HepG2 (cell line): ENCODE measurements at regions not wholly inside any gene's neighbourhood (a gene's known extent, or its start where the extent isn't known, plus 50 kb on each side); places are given as distances from the start of the nearest gene placed in this dataset.

Experiments
- CBX2 ChIP-seq, 2 experiments: fragments of 200-600 bp in 1 of 2; sonication (generic); formaldehyde crosslinking in 1 of 2; IDR thresholded peaks; 2 replicates each; pipeline versions ENCODE4 v1.7.0 to v1.8.1; 2018 to 2022; ENCODE audit warnings: low read depth in 2 of 2, low read length in 1 of 2, mild to moderate bottlenecking in 1 of 2, missing genetic modification reagents in 1 of 2
- CC2D1A ChIP-seq: sonication (generic); formaldehyde crosslinking; IDR thresholded peaks from 2 replicates; pipeline ENCODE4 v1.8.1; 2023; ENCODE audit warnings: mild to moderate bottlenecking, missing genetic modification reagents
- CREBL2 ChIP-seq: sonication (generic); formaldehyde crosslinking; IDR thresholded peaks from 2 replicates; pipeline ENCODE4 v1.8.1; 2023; ENCODE audit warnings: missing genetic modification reagents, mild to moderate bottlenecking, borderline replicate concordance
- FOXO1 ChIP-seq: sonication (generic); formaldehyde crosslinking; IDR thresholded peaks from 2 replicates; pipeline ENCODE4 v1.4.0; 2020; ENCODE audit warnings: missing genetic modification reagents
- HMG20B ChIP-seq: conservative IDR thresholded peaks from 2 replicates; pipeline ENCODE4 v1.6.1; 2016; ENCODE audit warnings: missing genetic modification reagents, missing compliant biosample characterization
- HOXA3 ChIP-seq: sonication (generic); formaldehyde crosslinking; IDR thresholded peaks from 2 replicates; pipeline ENCODE4 v1.5.0; 2020; ENCODE audit warnings: missing genetic modification reagents
- KLF9 ChIP-seq: IDR thresholded peaks from 2 replicates; pipeline ENCODE4 v1.6.1; 2016; ENCODE audit warnings: low read depth
- MAFG ChIP-seq: sonication (generic); formaldehyde crosslinking; IDR thresholded peaks from 2 replicates; pipeline ENCODE4 v1.5.1; 2020; ENCODE audit warnings: mild to moderate bottlenecking, missing genetic modification reagents
- MYPOP ChIP-seq: sonication (generic); formaldehyde crosslinking; IDR thresholded peaks from 2 replicates; pipeline ENCODE4 v1.8.1; 2023; ENCODE audit warnings: mild to moderate bottlenecking, moderate library complexity, missing genetic modification reagents
- NFE2L1 ChIP-seq: sonication (generic); formaldehyde crosslinking; IDR thresholded peaks from 2 replicates; pipeline ENCODE4 v1.4.0; 2020; ENCODE audit warnings: missing genetic modification reagents, mild to moderate bottlenecking, borderline replicate concordance
- NONO ChIP-seq, 2 experiments: fragments of 450-650 bp in 1 of 2; sonication (generic) in 1 of 2; formaldehyde crosslinking in 1 of 2; IDR thresholded peaks in 1 of 2; conservative IDR thresholded peaks in 1 of 2; 2 replicates each; pipeline versions ENCODE4 v1.6.1 to v1.8.0; 2017 to 2022; ENCODE audit warnings: mild to moderate bottlenecking in 1 of 2, missing genetic modification reagents in 1 of 2, moderate library complexity in 1 of 2
- NR2F1 ChIP-seq, 2 experiments: fragments of 450-650 bp in 1 of 2; formaldehyde crosslinking in 1 of 2; IDR thresholded peaks; 2 replicates each; pipeline versions ENCODE4 v1.5.0 to v1.6.1; 2016 to 2020; ENCODE audit warnings: mild to moderate bottlenecking in 1 of 2, missing compliant biosample characterization in 1 of 2, missing genetic modification reagents in 1 of 2, moderate library complexity in 1 of 2
- POLR2AphosphoS5 ChIP-seq: IDR thresholded peaks from 2 replicates; pipeline ENCODE4 v1.6.1; 2012; ENCODE audit warnings: low read depth, low read length
- RXRB ChIP-seq: IDR thresholded peaks from 2 replicates; pipeline ENCODE4 v1.6.1; 2016; ENCODE audit warnings: borderline replicate concordance, missing genetic modification reagents, missing compliant biosample characterization
- STAG1 ChIP-seq: sonication (generic); formaldehyde crosslinking; IDR thresholded peaks from 2 replicates; pipeline ENCODE4 v1.4.0; 2020; ENCODE audit warnings: missing genetic modification reagents
- ZBTB4 ChIP-seq: sonication (generic); formaldehyde crosslinking; IDR thresholded peaks from 2 replicates; pipeline ENCODE4 v1.4.0; 2020; ENCODE audit warnings: missing genetic modification reagents, mild to moderate bottlenecking, borderline replicate concordance
- ZNF205 ChIP-seq: IDR thresholded peaks from 2 replicates; pipeline ENCODE4 v1.6.1; 2018; ENCODE audit warnings: missing biosample characterization, missing genetic modification reagents
- ZNF230 ChIP-seq: sonication (generic); formaldehyde crosslinking; IDR thresholded peaks from 2 replicates; pipeline ENCODE4 v1.4.0; 2020; ENCODE audit warnings: mild to moderate bottlenecking, missing genetic modification reagents
- ZNF326 ChIP-seq: sonication (generic); formaldehyde crosslinking; IDR thresholded peaks from 2 replicates; pipeline ENCODE4 v1.4.0; 2020; ENCODE audit warnings: missing genetic modification reagents, borderline replicate concordance
- ZNF367 ChIP-seq: sonication (generic); formaldehyde crosslinking; IDR thresholded peaks from 2 replicates; pipeline ENCODE4 v1.4.0; 2020; ENCODE audit warnings: missing genetic modification reagents, borderline replicate concordance
- ZNF552 ChIP-seq: sonication (generic); formaldehyde crosslinking; IDR thresholded peaks from 2 replicates; pipeline ENCODE4 v1.9.0; 2022; ENCODE audit warnings: missing genetic modification reagents, mild to moderate bottlenecking, borderline replicate concordance
- ZNF558 ChIP-seq: sonication (generic); formaldehyde crosslinking; IDR thresholded peaks from 2 replicates; pipeline ENCODE4 v1.9.0; 2022; ENCODE audit warnings: mild to moderate bottlenecking, missing genetic modification reagents, borderline replicate concordance
- ZNF562 ChIP-seq: sonication (generic); formaldehyde crosslinking; IDR thresholded peaks from 2 replicates; pipeline ENCODE4 v1.8.0; 2022; ENCODE audit warnings: missing genetic modification reagents, borderline replicate concordance
- ZNF670 ChIP-seq: sonication (generic); formaldehyde crosslinking; IDR thresholded peaks from 2 replicates; pipeline ENCODE4 v1.8.0; 2022; ENCODE audit warnings: mild to moderate bottlenecking, missing genetic modification reagents, borderline replicate concordance
- ZNF776 ChIP-seq: sonication (generic); formaldehyde crosslinking; IDR thresholded peaks from 2 replicates; pipeline ENCODE4 v1.4.0; 2020; ENCODE audit warnings: mild to moderate bottlenecking, missing genetic modification reagents
- ZNF788 ChIP-seq: sonication (generic); formaldehyde crosslinking; IDR thresholded peaks from 2 replicates; pipeline ENCODE4 v1.5.0; 2020; ENCODE audit warnings: mild to moderate bottlenecking, missing genetic modification reagents, borderline replicate concordance
- ZNF879 ChIP-seq: sonication (generic); formaldehyde crosslinking; IDR thresholded peaks from 2 replicates; pipeline ENCODE4 v1.8.1; 2023; ENCODE audit warnings: missing genetic modification reagents

- TF ChIP-seq ZBTB4 (CRISPR knock-in tag) (peak; percentile 98), ZNF879 (CRISPR knock-in tag) (no peak), ZNF230 (CRISPR knock-in tag) (no peak), STAG1 (CRISPR knock-in tag) (no peak), ZNF552 (CRISPR knock-in tag) (no peak), KLF9 (CRISPR knock-in tag) (0 out of 2 replicates have a peak, but pooled peaks have one; percentile 12), ZNF562 (no peak), NR2F1 (CRISPR knock-in tag; IDR thresholded peaks at IDR 0.05) (no peak), RXRB (CRISPR knock-in tag) (no peak), ZNF558 (peak; percentile 18; the same call in 1 of the 2 replicates), ZNF670 (CRISPR knock-in tag) (no peak), CREBL2 (CRISPR knock-in tag) (no peak), HOXA3 (CRISPR knock-in tag) (peak; percentile 19; the same call in 1 of the 2 replicates), ZNF326 (CRISPR knock-in tag) (no peak), MAFG (CRISPR knock-in tag) (no peak), NFE2L1 (no peak), NONO (IDR thresholded peaks at IDR 0.05) (no peak), NONO (CRISPR knock-in tag; conservative IDR thresholded peaks at IDR 0.05) (no peak), FOXO1 (CRISPR knock-in tag) (no peak; the same call in 1 of the 2 replicates), ZNF205 (CRISPR knock-in tag) (no peak), ZNF367 (CRISPR knock-in tag) (no peak), CC2D1A (CRISPR knock-in tag) (no peak), MYPOP (CRISPR knock-in tag) (no peak), HMG20B (CRISPR knock-in tag) (no peak), ZNF776 (CRISPR knock-in tag) (0 out of 2 replicates have a peak, but pooled peaks have one; percentile 61), ZNF788 (no peak), POLR2AphosphoS5 (no peak), CBX2 (IDR thresholded peaks at IDR 0.05; ENCODE audit: low read depth, low read length) (no peak), CBX2 (CRISPR knock-in tag; IDR thresholded peaks at IDR 0.05; ENCODE audit: low read depth) (no peak)
Observed at GRCh38 chr2:62570861-62571698, 65.1 kb upstream of the TMEM17 start (continued).
